RWPE1 (cell line): ENCODE measurements at regions not wholly inside any gene's neighbourhood (a gene's known extent, or its start where the extent isn't known, plus 50 kb on each side); places are given as distances from the start of the nearest gene placed in this dataset.

ENCODE experiments used
- CTCF ChIA-PET: fragments of 350-600 bp; sonication (Branson Sonifier 250); formaldehyde crosslinking; extraction: SDS; loops from one replicate; lab custom pipeline; 2021; lab: Yijun Ruan, JAX
- POLR2A ChIA-PET: fragments of 400-600 bp; formaldehyde crosslinking; extraction: SDS; loops from one replicate; lab custom pipeline; 2020; ENCODE audit warnings: antibody characterized with exemption; ENCODE audit not compliant: low non-redundant PET; lab: Yijun Ruan, JAX
- DNase-seq: peaks from one replicate; pipeline ENCODE4 v3.0.0; 2012; ENCODE audit warnings: low spot score
- H3K27ac ChIP-seq: fragments of 450-650 bp; 2 replicates; pipeline ENCODE4 v1.5.1; 2017
- TF ChIP-seq, protein P1 (sequence below): fragments of 450-650 bp; conservative IDR thresholded peaks from 2 replicates; pipeline ENCODE4 v1.5.1; 2017; ENCODE audit warnings: low read depth, mild to moderate bottlenecking

DNA sequence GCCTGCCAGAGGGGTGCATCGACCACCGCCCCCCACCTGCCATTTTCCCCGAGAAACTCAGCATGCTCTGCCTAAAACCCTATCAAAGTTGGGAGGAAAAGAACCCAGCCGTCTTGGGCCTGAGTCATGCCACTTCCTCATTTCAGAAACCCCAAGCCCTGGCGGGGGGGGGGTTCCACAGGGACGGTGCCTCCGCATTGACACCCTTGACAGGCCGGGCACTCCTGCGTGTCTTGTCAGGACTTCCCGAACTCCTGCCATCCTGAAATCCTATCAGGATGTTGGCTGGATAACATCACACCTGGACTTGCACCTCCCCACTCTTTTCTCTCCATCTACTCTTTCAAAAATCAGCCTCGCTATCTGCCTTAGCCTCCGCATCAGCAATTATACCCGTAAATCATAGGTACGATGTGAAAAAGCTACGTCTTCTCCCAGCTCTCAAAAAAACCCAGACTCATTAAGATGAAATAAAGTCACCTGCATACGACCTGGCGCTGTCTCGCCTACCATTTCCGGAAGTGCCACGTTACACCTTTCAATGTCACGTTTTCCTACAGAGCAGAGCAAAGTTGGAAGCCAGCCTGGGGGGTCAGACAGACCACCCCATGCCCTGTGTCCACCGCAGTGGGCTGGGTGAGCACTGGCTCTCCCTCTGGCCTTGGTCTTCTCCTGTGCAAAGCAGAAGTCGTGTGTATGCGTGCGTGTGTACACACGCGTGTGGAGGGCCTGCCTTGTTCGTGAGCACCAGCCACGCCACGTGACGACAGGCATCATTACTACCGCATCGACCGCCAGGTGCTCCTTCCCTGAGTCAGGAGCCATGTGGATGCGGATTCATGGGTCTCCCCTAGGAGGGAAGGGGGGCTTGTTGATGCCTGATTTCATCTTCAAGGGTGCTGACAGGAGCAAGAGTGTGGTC lies 96.7 kb downstream of the RFLNA start:
- POLR2A ChIA-PET: no interaction called here
- TF ChIP-seq, protein P1, sequence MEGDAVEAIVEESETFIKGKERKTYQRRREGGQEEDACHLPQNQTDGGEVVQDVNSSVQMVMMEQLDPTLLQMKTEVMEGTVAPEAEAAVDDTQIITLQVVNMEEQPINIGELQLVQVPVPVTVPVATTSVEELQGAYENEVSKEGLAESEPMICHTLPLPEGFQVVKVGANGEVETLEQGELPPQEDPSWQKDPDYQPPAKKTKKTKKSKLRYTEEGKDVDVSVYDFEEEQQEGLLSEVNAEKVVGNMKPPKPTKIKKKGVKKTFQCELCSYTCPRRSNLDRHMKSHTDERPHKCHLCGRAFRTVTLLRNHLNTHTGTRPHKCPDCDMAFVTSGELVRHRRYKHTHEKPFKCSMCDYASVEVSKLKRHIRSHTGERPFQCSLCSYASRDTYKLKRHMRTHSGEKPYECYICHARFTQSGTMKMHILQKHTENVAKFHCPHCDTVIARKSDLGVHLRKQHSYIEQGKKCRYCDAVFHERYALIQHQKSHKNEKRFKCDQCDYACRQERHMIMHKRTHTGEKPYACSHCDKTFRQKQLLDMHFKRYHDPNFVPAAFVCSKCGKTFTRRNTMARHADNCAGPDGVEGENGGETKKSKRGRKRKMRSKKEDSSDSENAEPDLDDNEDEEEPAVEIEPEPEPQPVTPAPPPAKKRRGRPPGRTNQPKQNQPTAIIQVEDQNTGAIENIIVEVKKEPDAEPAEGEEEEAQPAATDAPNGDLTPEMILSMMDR: no peak
- CTCF ChIA-PET: interaction anchor here (0.7 kb wide), 1 partner anchor 28 kb away, joined by 4 read pairs; no protein-coding TSS in a partner anchor
- peak overlapping the region; percentile 96 for H3K27ac ChIP-seq
- DNase-seq: peak; percentile 80

GRCh38 chr12:124390442-124391097 lies 95.7 kb downstream of the RFLNA start:
- peak; percentile 68 for DNase-seq
- H3K27ac ChIP-seq: peak overlapping the region; percentile 96
- TF ChIP-seq, protein P1: no peak
- POLR2A ChIA-PET: no interaction called here
- CTCF ChIA-PET: interaction anchor here (0.7 to 1.7 kb wide), 2 partner anchors 9 to 27 kb away, joined by 4 to 5 read pairs; no protein-coding TSS in a partner anchor

DNA sequence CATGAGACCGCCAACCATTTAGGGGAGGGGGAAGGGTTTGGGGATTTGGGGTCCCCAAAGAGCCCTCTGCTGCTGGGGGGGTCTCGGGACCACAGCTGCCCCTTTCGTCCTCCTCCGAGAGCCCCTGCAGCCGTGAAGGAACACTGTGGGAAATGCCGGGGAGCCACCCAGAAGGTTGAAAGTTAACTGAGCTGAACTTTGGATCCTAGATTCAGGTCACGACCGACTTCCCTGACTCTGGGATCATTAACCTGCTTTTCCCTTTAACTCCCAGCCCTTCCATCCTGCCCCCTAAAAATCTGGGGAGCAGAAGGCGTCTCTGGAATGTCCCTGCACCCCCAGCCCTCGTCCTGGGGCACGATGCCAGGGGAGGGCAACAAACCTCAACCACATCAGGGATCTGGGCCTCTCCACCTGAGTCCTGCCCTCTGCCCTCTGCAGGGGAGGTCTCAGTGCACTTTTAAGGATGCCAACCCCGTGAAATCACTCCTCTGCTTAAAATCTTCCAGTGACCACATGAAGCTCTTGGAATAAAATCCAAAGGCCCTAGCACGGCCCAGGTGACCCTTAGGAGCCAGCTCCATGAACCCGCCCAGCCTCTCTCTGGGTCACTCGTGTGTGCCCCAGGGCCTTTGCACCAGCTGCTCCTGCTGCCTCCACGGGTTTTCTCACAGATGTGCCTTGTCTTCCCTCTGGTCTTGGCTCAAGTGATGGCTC lies 95.0 kb downstream of the RFLNA start:
- ChIA-PET CTCF (interaction anchor here (1.7 kb wide), 1 partner anchor 9 kb away, joined by 5 read pairs; no protein-coding TSS in a partner anchor), POLR2A (interaction anchor here (0.5 kb wide), 1 partner anchor 36 kb away, joined by 4 read pairs; no protein-coding TSS in a partner anchor)
- peak overlapping the region; percentile 96 for H3K27ac ChIP-seq
- no peak for DNase-seq
- TF ChIP-seq, protein P1: no peak

GRCh38 chr12:124389138-124389724 lies 94.3 kb downstream of the RFLNA start:
- ChIA-PET POLR2A (interaction anchor here (0.5 to 0.6 kb wide), 2 partner anchors 36 to 37 kb away, joined by 3 to 4 read pairs; no protein-coding TSS in a partner anchor), CTCF (interaction anchor here (1.7 kb wide), 1 partner anchor 10 kb away, joined by 5 read pairs; no protein-coding TSS in a partner anchor)
- TF ChIP-seq, protein P1: no peak
- H3K27ac ChIP-seq: peak overlapping the region; percentile 96
- peak; percentile 72 for DNase-seq

- ChIA-PET CTCF (no interaction called here), POLR2A (interaction anchor here (0.6 kb wide), 2 partner anchors 36 to 135 kb away, joined by 3 read pairs; no protein-coding TSS in a partner anchor)
- TF ChIP-seq, protein P1: no peak
- H3K27ac ChIP-seq: peak overlapping the region; percentile 96
- DNase-seq: peak; percentile 75
Measured at GRCh38 chr12:124388679-124389137, 93.8 kb downstream of the RFLNA start.
